ENCODE measurements at regions not wholly inside any gene's neighbourhood (a gene's known extent, or its start where the extent isn't known, plus 50 kb on each side); places are given as distances from the start of the nearest gene placed in this dataset.

DNA sequence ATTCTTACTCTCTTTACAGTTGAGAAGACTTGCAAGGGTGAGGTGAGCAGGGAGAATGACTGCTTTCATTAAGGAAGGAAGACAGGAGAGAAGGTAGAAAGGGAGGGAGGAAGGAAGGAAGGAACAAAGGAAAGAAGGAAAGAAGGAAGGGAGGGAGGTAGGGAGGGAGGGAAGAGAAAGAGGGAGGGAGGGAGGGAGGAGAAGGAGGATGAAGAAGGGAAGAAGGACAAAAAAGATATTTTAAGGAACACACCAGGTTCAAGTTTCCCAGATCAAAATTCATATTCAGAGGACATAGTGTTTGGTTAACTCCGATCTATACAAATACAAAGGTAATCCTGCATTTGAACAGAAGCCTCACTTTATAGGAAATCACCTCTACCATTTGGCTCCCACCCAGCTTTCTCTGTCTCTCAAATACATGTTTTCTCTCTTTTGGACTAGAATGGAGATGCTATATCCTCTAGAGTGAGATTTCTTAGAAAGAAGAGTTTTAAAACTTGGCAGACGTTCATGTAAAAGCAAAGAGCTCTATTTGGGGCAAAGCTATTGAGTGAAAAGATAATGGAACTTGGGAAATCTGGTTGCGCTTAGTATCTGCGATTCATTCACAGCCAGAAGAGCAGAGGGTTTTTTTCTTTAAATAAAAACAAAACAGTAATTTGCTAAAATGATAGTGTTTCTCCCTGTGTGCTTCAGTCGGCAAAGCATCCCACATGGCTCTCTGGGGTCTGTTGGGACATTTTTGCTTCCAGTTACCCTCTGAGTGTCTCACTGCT, 261.9 kb upstream of the LYZL1 start:
- no peak for TF ChIP-seq CTCF (IDR thresholded peaks at IDR 0.05; ENCODE audit: low read length)
- TF ChIP-seq EZH2 (IDR thresholded peaks at IDR 0.05; ENCODE audit: borderline replicate concordance, low read length), result no peak

All from OCI-LY1 (cell line).